ENCODE measurements at regions not wholly inside any gene's neighbourhood (a gene's known extent, or its start where the extent isn't known, plus 50 kb on each side); places are given as distances from the start of the nearest gene placed in this dataset.

GRCh38 chr20:54361475-54361874 is 113.9 kb upstream of the DOK5 start:
- TF ChIP-seq SIN3A (IDR thresholded peaks at IDR 0.05; ENCODE audit: borderline replicate concordance, insufficient read depth, low read depth, low read length), result no peak
- no peak for TF ChIP-seq CTCF (IDR thresholded peaks at IDR 0.05)
- no peak for TF ChIP-seq REST (IDR thresholded peaks at IDR 0.05; ENCODE audit: insufficient read depth in 1 of 2, low read depth in 2 of 2, low read length in 1 of 2)
- TF ChIP-seq POLR2AphosphoS5 (IDR thresholded peaks at IDR 0.05; ENCODE audit: low read depth, low read length), result no peak
